Stimulated activated CD4-positive, alpha-beta T cell treated with anti-CD3 and anti-CD28 coated beads, Interleukin-12 subunit alpha, Interleukin-12 subunit beta, amount 100 ng/mL, for 24 hours (primary cell): ENCODE measurements at regions not wholly inside any gene's neighbourhood (a gene's known extent, or its start where the extent isn't known, plus 50 kb on each side); places are given as distances from the start of the nearest gene placed in this dataset.
"Not testable (repeated sequence)": the region's sequence is repeated elsewhere in the genome, so short reads cannot be mapped to it uniquely, and the experiment has no call there.

ENCODE experiments used
- DNase-seq, 2 experiments: peaks; one replicate each; pipeline ENCODE4 v3.0.0-alpha.2; 2020; ENCODE audit warnings: low read depth in 2 of 2

DNA sequence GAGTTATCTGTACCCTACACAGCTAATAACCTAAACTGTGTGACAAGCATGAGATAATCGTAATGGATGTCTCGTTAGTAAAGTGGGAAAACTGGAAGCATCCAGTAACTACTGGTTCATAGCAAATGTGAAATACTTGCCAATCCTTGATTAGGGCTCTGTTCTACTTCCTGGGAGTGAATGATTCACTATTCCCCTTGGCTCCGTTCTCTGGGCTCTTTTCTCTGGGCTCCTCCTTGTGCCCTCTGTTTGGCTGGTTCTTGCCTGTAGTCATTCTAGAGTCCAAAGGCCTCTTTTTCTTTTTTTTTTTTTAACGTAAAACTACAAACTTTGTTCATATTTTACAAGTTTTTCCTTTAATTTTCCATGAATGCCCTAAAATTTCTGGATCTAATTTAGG lies 465.8 kb upstream of the PLXNA2 start:
- DNase-seq = no peak

DNA sequence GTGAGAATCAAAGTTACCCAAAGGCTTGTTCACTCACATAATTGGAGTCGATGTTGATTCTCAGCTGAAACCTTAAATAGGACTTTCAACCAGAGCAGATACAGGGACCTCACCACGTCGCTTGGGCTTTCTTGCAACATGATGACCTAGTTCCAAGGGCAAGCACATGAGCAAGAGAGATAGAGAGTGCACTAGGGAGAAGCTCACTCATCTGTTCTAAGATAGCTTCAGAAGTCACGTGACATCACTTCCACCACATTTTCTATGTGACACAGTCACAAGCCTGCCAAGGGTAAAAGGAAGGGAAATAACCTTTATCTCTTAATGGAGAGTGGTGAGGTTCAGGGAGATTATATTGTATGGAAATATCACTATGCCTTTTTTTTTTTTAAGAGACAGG lies 470.1 kb upstream of the PLXNA2 start:
- no peak for DNase-seq

DNA sequence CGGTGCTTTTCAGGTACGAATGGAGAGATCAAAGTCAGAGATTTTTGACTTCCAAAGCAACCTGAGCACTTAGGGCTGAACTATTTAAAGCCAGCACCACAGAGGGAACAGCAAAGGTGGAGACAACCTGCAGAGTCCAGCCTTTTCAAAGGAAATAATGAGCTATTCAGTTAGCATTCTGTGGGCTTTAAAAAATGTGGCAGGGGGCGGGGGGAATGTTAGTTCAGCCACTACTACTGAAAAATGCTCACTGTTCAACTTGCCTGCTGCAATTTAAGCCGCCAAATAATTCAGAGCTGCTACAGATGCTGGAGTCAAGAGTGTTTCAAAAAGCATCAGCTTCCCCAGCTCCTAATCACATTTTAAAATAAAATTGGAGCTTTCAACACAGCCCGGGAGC lies 473.3 kb upstream of the PLXNA2 start:
- no peak for DNase-seq

DNA sequence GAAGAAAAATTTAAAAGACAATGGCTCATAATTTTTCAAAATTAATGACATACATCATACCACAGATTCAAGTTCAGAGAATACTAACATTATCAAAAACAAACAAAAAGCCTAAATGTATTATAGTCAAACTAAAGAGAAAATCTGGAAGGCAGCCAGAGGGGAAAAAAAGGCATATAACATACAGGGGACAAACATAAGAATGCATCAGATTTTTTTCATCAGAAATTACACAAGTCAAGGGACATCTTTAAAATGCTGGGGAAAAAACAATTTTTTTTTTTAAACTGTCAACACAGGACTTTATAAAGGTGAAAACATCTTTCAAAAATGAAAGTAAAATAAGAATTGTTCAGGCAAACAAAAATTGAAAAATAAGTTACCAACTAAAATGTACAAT lies 478.4 kb upstream of the PLXNA2 start:
- no peak for DNase-seq

DNA sequence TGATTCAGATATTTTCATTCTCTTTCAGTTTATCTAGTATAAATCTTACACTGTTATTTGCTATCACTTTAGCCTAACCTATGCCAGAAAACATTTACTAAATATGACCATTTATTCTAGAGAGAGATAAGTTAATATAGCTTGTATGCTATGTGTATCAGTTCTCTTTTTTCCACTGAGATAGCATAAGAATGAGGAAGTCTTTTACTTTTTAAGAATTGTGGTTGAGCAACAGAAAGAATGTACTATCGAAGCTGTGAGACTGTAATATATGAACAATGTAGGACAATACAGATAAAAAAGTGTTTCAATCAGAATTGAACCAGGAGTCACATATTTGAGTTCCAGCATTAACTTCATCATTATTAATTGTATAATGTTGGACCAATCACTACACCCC lies 479.9 kb upstream of the PLXNA2 start:
- DNase-seq = no peak

GRCh38 chr1:208728815-208729214 lies 484.6 kb upstream of the PLXNA2 start:
- no peak for DNase-seq

DNA sequence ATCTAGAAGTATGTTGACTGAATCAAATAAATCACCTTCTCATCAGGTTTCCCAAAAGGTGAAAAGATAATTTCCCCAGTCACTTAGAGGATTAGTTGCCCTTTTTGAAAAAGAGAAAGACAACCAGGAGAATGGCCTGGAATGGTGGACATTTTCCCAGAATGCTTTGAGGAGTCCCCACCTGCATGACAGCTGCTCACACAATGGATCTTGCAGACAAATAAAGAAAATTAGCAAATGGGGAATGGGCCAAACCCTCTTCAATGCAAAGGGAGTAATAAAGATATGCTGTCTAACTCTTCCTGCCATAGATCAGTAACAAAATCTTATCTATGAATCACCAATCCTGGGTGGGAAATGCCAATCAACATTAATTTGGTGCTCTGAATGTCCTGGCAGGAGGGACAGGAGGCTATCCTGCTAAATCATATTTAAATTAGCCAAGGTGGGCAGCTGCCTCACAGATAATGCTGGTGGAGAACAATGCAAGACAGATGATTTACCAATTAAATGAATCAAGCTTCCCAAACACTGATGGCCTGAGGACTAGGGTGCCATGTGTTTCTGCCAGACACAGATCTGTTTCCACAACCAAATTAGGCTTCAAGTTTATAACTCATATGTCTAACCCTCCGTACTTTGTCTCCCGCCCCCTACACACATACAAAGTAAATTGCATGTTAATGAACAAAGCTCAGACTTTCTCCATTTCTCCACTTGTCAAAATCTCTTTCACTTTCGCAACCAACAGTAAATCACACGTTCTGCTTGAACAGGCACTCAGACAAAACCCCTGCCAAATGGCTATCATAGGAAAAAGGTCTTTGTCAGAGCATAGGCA lies 488.0 kb upstream of the PLXNA2 start:
- no peak for DNase-seq

- DNase-seq = no peak
Measured at GRCh38 chr1:208737161-208737560, 493.0 kb upstream of the PLXNA2 start.

DNA sequence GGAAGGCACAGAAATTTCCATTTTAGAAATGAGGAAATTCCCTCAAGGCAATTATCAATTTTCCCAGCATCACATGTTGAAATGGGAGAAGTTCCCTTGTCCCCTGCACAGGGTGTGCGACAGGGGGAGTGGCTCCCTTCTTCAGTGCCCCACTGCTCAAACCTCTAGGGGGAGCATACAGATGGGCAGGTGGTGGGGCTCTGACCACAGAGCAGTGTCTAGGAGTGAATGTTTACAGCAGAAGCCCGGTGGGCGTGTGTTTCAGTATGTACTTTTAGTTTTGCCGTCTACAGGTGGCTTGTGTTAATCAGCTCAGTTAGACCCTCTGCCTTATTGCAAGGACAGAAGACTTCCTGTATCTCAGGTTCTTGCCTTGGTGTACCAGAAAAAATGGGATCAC lies 493.7 kb upstream of the PLXNA2 start:
- DNase-seq = no peak

DNA sequence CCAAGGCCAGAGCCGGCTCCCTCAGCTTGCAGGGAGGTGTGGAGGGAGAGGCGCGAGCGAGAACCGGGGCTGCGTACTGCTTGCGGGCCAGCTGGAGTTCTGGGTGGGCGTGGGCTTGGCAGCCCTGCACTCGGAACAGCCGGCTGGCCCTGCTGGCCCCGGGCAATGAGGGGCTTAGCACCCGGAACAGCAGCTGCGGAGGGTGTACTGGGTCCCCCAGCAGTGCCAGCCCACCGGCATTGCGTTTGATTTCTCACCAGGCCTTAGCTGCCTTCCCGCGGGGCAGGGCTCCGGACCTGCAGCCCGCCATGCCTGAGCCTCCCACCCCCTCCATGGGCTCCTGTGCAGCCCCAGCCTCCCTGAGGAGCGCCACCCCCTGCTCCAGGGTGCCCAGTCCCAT lies 495.5 kb upstream of the PLXNA2 start:
- not testable (repeated sequence) for DNase-seq

DNA sequence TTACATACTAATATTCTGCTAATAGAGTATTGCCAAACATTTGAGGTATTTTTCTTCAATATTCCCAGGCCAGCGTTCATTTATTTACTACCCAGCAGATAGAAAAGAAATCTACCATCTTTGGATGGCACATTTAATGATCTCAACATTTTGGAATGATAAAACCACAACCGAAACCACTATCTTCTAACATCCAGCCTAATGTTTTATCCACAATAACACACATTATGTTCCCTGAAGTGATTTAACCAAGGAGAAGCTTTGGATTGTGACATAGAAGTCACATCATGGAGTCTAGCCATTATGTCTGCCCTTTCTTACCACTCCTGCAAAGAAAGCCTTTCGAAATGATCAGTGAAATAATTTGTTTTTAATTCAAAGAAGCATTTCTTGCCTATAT lies 497.1 kb upstream of the PLXNA2 start:
- DNase-seq = no peak

DNA sequence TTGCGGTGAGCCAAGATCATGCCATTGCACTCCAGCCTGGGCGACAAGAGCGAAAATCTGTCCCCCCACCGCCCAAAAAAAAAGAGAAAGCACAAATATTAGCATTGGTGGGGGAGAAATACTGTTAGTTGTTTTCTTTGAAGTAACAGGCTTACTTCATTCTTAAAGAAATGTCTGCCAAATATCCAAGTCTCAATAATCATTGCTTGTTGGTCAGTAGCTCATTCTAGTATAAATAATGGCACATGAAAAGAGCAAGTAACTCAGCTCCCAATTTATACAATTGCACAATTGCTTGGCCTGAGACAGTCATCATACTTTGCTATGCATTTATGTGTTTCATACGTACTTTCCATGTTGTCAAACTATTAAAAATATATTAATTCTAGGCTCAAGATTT lies 499.2 kb upstream of the PLXNA2 start:
- no peak for DNase-seq

- DNase-seq = no peak
Measured at GRCh38 chr1:208747979-208748378, 503.8 kb upstream of the PLXNA2 start.

DNA sequence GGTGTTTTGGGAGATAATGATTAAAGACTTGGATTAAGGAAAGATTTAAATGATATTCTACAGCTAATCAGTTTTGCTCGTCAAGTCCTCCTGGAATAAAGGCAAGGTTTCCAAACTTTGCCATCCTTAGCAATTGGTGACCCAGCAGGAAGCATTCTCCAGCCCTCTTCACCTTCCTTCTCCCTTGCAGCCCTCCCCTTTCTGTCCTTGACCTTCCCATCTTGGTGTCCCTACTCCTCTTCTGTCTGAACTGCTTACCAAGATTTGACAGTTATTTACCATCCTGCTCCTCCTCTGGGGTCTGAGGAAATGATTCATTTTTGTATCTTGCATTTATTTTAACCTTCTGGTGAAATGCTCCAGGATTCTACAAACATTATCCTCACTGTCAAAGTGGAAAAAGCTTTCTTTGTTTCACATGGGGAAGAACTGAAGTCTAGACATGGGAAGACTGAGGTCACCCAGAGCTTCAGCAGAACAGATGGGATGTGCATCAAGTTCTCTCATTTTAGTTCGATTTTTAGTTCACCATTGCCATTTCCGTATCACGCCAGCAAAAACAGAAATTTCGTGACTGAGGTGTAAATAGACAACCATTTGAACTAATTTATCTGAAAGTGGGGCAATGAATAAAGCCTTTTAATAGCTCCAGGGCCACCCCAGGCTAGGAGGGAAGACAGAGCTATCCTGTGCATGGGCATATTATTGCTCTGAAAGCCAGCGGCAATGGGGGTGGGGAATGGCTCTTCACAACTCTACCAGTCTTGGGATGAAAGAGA lies 504.4 kb upstream of the PLXNA2 start:
- DNase-seq = no peak

GRCh38 chr1:208756339-208756981 lies 512.3 kb upstream of the PLXNA2 start:
- no peak for DNase-seq

- DNase-seq = no peak
Measured at GRCh38 chr1:208757846-208758245, 513.7 kb upstream of the PLXNA2 start.

DNA sequence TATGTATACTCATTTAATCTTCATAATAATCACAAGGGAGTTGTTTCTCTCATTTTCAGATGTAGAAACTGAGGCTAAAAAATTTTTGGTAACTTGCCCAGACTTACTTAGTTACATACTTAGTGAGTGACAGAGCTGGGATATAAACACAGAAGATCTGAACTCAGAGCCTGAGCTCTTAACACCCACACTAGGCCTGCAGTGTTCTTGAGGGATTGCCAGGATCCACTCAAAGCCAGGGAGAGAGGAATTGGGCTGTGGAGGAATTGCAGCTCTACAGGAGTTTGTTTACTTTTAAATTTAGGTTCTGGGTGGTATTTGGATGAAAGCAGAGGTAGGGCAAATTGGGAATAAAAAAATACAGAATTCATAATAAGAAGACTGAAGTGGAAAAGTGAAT lies 515.1 kb upstream of the PLXNA2 start:
- DNase-seq = no peak

DNA sequence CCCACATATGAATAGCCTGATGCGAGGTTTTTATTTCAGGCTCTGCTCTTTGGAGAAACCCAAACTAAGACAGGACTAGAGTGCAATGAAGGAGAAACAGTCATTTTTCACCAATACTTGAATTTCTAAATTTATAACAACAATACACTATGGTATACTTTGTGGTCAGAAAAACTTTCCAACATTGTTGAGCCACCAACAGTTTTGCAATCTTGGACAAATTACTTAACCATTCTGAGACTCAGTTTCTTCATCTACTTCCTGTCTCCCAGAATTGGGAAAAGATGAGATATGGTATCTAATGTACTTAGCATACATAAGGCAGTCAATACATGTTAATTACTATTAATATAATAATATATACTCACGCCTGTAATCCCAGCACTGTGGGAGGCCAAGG lies 519.8 kb upstream of the PLXNA2 start:
- DNase-seq = no peak

DNA sequence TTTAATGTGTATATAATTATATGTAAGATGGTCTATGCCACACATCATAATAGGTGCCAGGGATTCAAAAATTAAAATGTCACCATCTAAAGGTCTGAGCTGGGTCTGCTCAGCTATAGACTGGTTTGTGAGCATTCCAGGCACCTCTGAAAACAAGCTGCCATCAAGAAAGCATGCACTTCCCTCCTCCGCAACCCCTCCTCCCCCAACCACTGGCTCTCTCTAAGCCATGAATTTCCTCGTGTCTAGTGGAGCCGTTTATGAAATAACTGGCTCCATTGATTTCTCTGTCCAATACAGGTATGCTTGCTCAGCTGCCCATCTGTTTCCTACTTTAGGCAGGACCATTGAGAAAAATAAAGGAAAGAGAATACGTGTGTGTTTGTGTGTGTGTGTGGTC lies 522.6 kb upstream of the PLXNA2 start:
- no peak for DNase-seq

- DNase-seq = no peak
Measured at GRCh38 chr1:208767816-208768215, 523.6 kb upstream of the PLXNA2 start.

GRCh38 chr1:208772891-208773290 lies 528.7 kb upstream of the PLXNA2 start:
- DNase-seq = no peak

GRCh38 chr1:208775841-208776240 lies 531.7 kb upstream of the PLXNA2 start:
- no peak for DNase-seq

DNA sequence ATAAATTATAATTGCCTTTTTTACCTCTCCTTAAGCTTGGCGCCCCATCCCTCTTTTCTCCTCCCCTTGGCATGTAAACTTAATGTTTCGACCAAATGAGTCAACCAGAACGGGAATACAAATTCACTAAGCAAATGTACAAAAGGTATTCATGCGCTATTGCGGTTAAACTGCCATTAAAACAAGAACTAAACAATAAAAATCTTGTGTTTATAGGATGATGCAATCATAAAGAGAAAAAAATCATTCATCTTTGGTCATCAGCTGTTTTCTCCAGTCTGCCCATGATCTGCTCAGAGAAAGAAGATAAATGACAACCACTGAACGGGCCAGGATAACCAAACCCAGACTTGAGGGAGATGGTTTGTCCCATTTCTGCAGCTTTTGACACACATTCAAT lies 534.2 kb upstream of the PLXNA2 start:
- no peak for DNase-seq
